Mesothelial cell of epicardium (in vitro differentiated cells): ENCODE measurements at regions not wholly inside any gene's neighbourhood (a gene's known extent, or its start where the extent isn't known, plus 50 kb on each side); places are given as distances from the start of the nearest gene placed in this dataset.

Experiments
- DNase-seq, 2 experiments: peaks; one replicate each; pipeline ENCODE4 v3.0.0; 2021; ENCODE audit warnings: low spot score in 2 of 2; ENCODE audit not compliant: unreplicated experiment in 2 of 2
- H3K27ac Mint-ChIP-seq: 2 replicates; pipeline ENCODE4 v1.8.0; 2021; ENCODE audit warnings: mixed read lengths
- H3K27me3 Mint-ChIP-seq: 2 replicates; pipeline ENCODE4 v1.8.0; 2021; ENCODE audit warnings: low read depth, mixed read lengths
- H3K36me3 Mint-ChIP-seq: 2 replicates; pipeline ENCODE4 v1.8.0; 2021; ENCODE audit warnings: mixed read lengths
- H3K4me1 Mint-ChIP-seq: 2 replicates; pipeline ENCODE4 v1.8.0; 2021; ENCODE audit warnings: mixed read lengths
- H3K4me3 Mint-ChIP-seq: 2 replicates; pipeline ENCODE4 v1.8.0; 2021; ENCODE audit warnings: mild to moderate bottlenecking, moderate library complexity, mixed read lengths
- H3K9me3 Mint-ChIP-seq: 2 replicates; pipeline ENCODE4 v1.8.0; 2021; ENCODE audit warnings: mixed read lengths
- CTCF ChIP-seq: fragments of 200-600 bp; sonication (generic); IDR thresholded peaks from one replicate; pipeline ENCODE4 v1.5.0; 2021; ENCODE audit warnings: antibody characterized with exemption; ENCODE audit not compliant: unreplicated experiment

- Mint-ChIP-seq H3K4me1 (no peaks in the 10 kb centered on the region), H3K9me3 (no peaks in the 10 kb centered on the region), H3K27me3 (peaks cover 12% of the 10 kb centered on the region), H3K36me3 (no peaks in the 10 kb centered on the region), H3K4me3 (no peak overlapping the region), H3K27ac (no peak overlapping the region)
- TF ChIP-seq CTCF, result no peak
- DNase-seq, result no peak
Measured at GRCh38 chr7:54653905-54654304, 105.1 kb downstream of the SEC61G start.

- no peaks in the 10 kb centered on the region for H3K9me3 Mint-ChIP-seq
- TF ChIP-seq CTCF, result no peak
- H3K27ac Mint-ChIP-seq, result no peak overlapping the region
- no peak overlapping the region for H3K4me3 Mint-ChIP-seq
- no peaks in the 10 kb centered on the region for H3K36me3 Mint-ChIP-seq
- DNase-seq, result no peak
- H3K4me1 Mint-ChIP-seq, result peaks cover 4% of the 10 kb centered on the region
- peaks cover 6% of the 10 kb centered on the region for H3K27me3 Mint-ChIP-seq
Measured at GRCh38 chr7:54643064-54643463, 100.9 kb downstream of the VSTM2A start.

GRCh38 chr7:54637712-54638396, 95.7 kb downstream of the VSTM2A start:
- Mint-ChIP-seq H3K4me3 (no peak overlapping the region), H3K4me1 (no peaks in the 10 kb centered on the region), H3K27me3 (no peaks in the 10 kb centered on the region), H3K27ac (no peak overlapping the region), H3K36me3 (no peaks in the 10 kb centered on the region), H3K9me3 (no peaks in the 10 kb centered on the region)
- DNase-seq, result no peak
- TF ChIP-seq CTCF, result no peak

- Mint-ChIP-seq H3K4me1 (no peaks in the 10 kb centered on the region), H3K4me3 (no peak overlapping the region), H3K36me3 (no peaks in the 10 kb centered on the region), H3K27me3 (no peaks in the 10 kb centered on the region), H3K9me3 (peaks cover 31% of the 10 kb centered on the region), H3K27ac (no peak overlapping the region)
- no peak for DNase-seq
- no peak for TF ChIP-seq CTCF
Measured at GRCh38 chr7:54632696-54633095, 90.5 kb downstream of the VSTM2A start.

- DNase-seq, result no peak
- H3K27ac Mint-ChIP-seq, result no peak overlapping the region
- H3K36me3 Mint-ChIP-seq, result no peaks in the 10 kb centered on the region
- no peaks in the 10 kb centered on the region for H3K27me3 Mint-ChIP-seq
- H3K4me1 Mint-ChIP-seq, result no peaks in the 10 kb centered on the region
- no peak overlapping the region for H3K4me3 Mint-ChIP-seq
- peaks cover 31% of the 10 kb centered on the region for H3K9me3 Mint-ChIP-seq
- no peak for TF ChIP-seq CTCF
Measured at GRCh38 chr7:54629771-54630170, 87.6 kb downstream of the VSTM2A start.
